ENCODE measurements at regions not wholly inside any gene's neighbourhood (a gene's known extent, or its start where the extent isn't known, plus 50 kb on each side); places are given as distances from the start of the nearest gene placed in this dataset.

DNA sequence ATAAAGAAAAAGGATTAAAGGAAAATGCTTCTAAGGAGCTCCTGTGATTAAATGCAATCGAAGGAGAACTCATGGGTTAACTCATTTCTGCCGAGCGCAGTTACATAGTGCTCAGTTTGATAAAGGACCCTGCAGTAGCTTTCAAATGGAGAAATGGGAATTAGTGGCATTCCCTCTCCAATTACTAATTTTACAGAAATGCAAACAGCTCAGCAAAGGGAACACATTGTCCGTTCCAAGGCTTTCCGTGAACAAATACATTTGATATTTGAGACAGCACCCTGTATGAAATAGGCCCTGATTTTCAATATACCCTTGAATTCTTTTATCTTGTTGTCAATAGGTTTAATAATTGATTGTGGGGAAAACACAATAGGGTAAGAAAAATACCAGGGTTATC is 375.9 kb upstream of the TSHZ2 start:
- H3K36me3 Mint-ChIP-seq, result no peaks in the 10 kb centered on the region
- no peaks in the 10 kb centered on the region for H3K9me3 Mint-ChIP-seq
- H3K27ac Mint-ChIP-seq, result no peak overlapping the region
- ATAC-seq (no peak), DNase-seq (ENCODE audit: low spot score) (no peak)
- peaks cover 7 to 9% of the 10 kb centered on the region in 2 donors for H3K27me3 Mint-ChIP-seq
- no peak overlapping the region for H3K4me3 Mint-ChIP-seq
- H3K4me1 Mint-ChIP-seq (ENCODE audit: low read depth in 2 of 2), result no peaks in the 10 kb centered on the region

- H3K9me3 Mint-ChIP-seq, result no peaks in the 10 kb centered on the region
- H3K36me3 Mint-ChIP-seq, result no peaks in the 10 kb centered on the region
- H3K4me3 Mint-ChIP-seq, result no peak overlapping the region
- ATAC-seq (no peak), DNase-seq (ENCODE audit: low spot score) (no peak)
- no peaks in the 10 kb centered on the region for H3K4me1 Mint-ChIP-seq (ENCODE audit: low read depth in 2 of 2)
- H3K27me3 Mint-ChIP-seq, result peaks cover 7 to 9% of the 10 kb centered on the region in 2 donors
- no peak overlapping the region for H3K27ac Mint-ChIP-seq
Observed at GRCh38 chr20:52595518-52595917, 376.6 kb upstream of the TSHZ2 start.

DNA sequence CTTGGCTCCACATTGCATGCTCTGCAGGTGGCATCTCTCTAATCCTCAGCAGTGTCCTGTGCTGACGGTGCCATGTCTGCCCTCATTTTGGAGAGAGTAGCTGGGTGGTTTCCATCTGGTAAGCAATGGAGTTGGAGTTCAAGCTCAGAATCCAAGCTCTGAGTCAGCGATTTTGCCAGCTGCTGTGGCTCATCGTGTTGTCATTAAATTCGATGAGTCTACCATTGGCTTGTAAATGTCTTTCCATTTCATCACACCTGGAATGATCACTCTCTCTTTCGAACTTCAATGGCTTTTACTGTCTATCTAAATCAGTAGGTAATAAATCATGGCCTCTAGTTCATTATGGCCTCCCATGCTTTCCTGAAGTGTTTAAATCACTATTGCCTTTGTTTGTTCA is 378.5 kb upstream of the TSHZ2 start:
- Mint-ChIP-seq H3K36me3 (no peaks in the 10 kb centered on the region), H3K27ac (no peak overlapping the region), H3K4me1 (ENCODE audit: low read depth in 2 of 2) (no peaks in the 10 kb centered on the region), H3K4me3 (no peak overlapping the region), H3K9me3 (no peaks in the 10 kb centered on the region), H3K27me3 (peaks cover 10 to 15% of the 10 kb centered on the region in 2 donors)
- DNase-seq (ENCODE audit: low spot score) (no peak), ATAC-seq (no peak)

DNA sequence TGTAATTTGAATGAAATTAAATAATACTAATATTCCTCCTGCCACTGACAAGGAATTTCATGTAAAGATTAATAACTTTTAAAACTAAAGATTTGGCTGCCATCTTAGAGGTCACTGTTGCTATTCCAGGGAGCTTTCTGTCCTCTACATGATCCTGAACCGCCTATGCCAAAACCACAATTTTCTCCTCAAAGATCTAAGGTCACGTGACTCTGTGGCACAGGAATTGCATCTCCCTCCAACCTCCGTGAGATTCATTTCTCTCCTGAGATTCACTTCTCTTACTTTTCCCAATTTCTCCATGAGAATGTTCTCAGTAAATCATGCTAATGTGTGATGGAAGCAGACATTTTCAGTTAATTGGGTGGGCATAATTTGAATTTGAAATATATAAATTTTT is 379.6 kb upstream of the TSHZ2 start:
- H3K9me3 Mint-ChIP-seq, result no peaks in the 10 kb centered on the region
- H3K27ac Mint-ChIP-seq, result no peak overlapping the region
- ATAC-seq (no peak), DNase-seq (ENCODE audit: low spot score) (no peak)
- no peak overlapping the region for H3K4me3 Mint-ChIP-seq
- H3K4me1 Mint-ChIP-seq (ENCODE audit: low read depth in 2 of 2), result no peaks in the 10 kb centered on the region
- no peaks in the 10 kb centered on the region for H3K36me3 Mint-ChIP-seq
- H3K27me3 Mint-ChIP-seq, result peaks cover 10 to 18% of the 10 kb centered on the region in 2 donors

DNA sequence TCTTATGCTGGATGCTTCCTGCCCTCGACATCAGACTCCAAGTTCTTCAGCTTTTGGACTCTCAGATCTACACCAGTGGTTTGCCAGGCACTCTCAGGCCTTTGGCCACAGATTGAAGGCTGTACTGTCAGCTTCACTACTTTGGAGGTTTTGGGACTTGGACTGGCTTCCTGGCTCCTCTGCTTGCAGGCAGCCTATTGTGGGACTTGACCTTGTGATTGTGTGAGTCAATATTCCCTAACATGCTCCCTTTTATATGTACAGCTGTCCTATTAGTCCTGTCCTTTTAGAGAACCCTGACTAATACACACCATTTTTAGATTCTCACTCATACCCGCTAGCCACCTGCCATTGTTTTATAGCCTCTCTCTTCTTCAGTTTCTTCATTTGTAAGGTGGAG is 382.1 kb upstream of the TSHZ2 start:
- H3K9me3 Mint-ChIP-seq, result no peaks in the 10 kb centered on the region
- peaks cover 10 to 21% of the 10 kb centered on the region in 2 donors for H3K27me3 Mint-ChIP-seq
- no peaks in the 10 kb centered on the region for H3K36me3 Mint-ChIP-seq
- no peak overlapping the region for H3K27ac Mint-ChIP-seq
- H3K4me3 Mint-ChIP-seq, result no peak overlapping the region
- no peaks in the 10 kb centered on the region for H3K4me1 Mint-ChIP-seq (ENCODE audit: low read depth in 2 of 2)
- no peak for ATAC-seq
- DNase-seq (ENCODE audit: low spot score), result no peak

DNA sequence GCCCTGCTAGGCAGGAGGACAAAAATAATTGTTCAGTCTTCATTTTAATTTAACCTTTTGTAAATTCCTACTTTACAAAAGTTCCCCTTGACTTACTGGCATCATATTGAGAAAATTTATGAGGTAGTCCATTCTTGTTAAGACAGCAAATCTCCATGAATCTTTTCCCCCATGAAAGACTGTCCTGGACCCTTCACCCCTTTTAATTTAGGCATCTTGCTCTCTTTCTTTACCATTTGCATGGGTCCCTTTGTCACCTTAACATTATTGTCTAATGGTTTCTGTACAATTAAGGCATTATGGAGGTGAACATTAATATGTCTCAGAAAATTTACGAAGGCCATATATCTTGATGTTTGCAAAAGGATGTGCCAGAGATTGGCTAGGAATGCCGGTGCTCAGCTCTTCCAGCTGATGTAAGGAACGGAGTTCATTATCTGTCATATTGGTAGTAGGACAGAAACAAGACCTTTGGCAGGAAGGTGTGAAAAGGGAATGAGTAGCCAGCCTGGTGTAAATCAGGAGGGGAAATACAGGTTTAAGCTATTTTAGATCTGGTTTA is 382.8 kb upstream of the TSHZ2 start:
- no peaks in the 10 kb centered on the region for H3K36me3 Mint-ChIP-seq
- no peaks in the 10 kb centered on the region for H3K9me3 Mint-ChIP-seq
- H3K27ac Mint-ChIP-seq, result no peak overlapping the region
- no peak for DNase-seq (ENCODE audit: low spot score)
- no peaks in the 10 kb centered on the region for H3K4me1 Mint-ChIP-seq (ENCODE audit: low read depth in 2 of 2)
- H3K4me3 Mint-ChIP-seq, result no peak overlapping the region
- H3K27me3 Mint-ChIP-seq, result peaks cover 11 to 21% of the 10 kb centered on the region in 2 donors
- no peak for ATAC-seq

- no peak for DNase-seq (ENCODE audit: low spot score)
- no peak for ATAC-seq
- Mint-ChIP-seq H3K27ac (no peak overlapping the region), H3K36me3 (no peaks in the 10 kb centered on the region), H3K4me1 (ENCODE audit: low read depth in 2 of 2) (no peaks in the 10 kb centered on the region), H3K9me3 (no peaks in the 10 kb centered on the region), H3K4me3 (no peak overlapping the region), H3K27me3 (peaks cover 11 to 12% of the 10 kb centered on the region in 2 donors)
Observed at GRCh38 chr20:52586660-52587059, 385.5 kb upstream of the TSHZ2 start.

DNA sequence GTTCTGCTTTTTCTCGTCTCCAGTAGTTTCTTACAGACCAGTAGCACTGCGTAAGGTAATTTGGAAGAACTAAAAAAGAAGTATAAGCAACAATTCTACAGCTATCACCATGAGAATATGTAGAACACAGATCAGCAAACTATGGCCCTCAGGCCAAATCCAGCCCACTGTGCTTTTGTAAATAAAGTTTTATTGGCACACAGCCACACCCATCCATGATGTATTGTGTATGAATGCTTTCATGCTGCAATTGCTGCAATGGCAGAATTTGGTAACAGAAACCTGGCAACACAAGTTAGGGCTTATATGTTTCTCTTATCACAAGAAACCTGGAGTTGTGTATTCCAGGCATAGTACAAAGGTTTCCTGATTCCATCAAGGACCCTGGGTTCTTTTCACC is 386.8 kb upstream of the TSHZ2 start:
- Mint-ChIP-seq H3K4me1 (ENCODE audit: low read depth in 2 of 2) (no peaks in the 10 kb centered on the region), H3K4me3 (no peak overlapping the region), H3K27me3 (peaks cover 17 to 22% of the 10 kb centered on the region in 2 donors), H3K9me3 (no peaks in the 10 kb centered on the region), H3K27ac (no peak overlapping the region), H3K36me3 (no peaks in the 10 kb centered on the region)
- ATAC-seq, result no peak
- DNase-seq (ENCODE audit: low spot score), result no peak

- no peak overlapping the region for H3K27ac Mint-ChIP-seq
- H3K36me3 Mint-ChIP-seq, result no peaks in the 10 kb centered on the region
- H3K27me3 Mint-ChIP-seq, result peaks cover 9 to 23% of the 10 kb centered on the region in 2 donors
- H3K4me1 Mint-ChIP-seq (ENCODE audit: low read depth in 2 of 2), result peaks cover 0 to 3% of the 10 kb centered on the region in 2 donors
- DNase-seq (ENCODE audit: low spot score), result no peak
- no peak for ATAC-seq
- H3K9me3 Mint-ChIP-seq, result peaks cover 4% of the 10 kb centered on the region
- no peak overlapping the region for H3K4me3 Mint-ChIP-seq
Observed at GRCh38 chr20:52578559-52578958, 387.0 kb upstream of the ZFP64 start.

DNA sequence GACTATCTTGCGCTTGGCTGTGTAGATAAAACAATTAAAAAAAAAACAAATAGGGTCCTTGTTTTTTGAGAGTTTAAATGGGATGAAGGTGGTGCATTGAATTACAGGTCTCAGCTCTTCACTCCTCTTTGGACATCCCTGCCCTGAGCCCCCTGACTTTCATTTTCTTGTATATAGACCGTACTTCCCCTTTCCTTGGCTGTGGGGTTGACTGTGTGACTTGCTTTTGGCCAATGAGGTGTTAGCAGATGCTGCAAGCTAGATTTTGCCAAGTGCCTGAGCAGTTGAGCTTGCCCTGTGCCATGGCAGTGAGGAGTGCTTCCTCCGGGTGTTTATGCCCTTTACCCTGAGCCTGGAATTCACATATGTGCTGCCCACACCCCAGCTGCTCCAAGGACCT is 386.1 kb upstream of the ZFP64 start:
- Mint-ChIP-seq H3K36me3 (no peaks in the 10 kb centered on the region), H3K27ac (no peak overlapping the region), H3K27me3 (peaks cover 9 to 23% of the 10 kb centered on the region in 2 donors), H3K4me3 (no peak overlapping the region), H3K4me1 (ENCODE audit: low read depth in 2 of 2) (peaks cover 0 to 3% of the 10 kb centered on the region in 2 donors), H3K9me3 (peaks cover 4% of the 10 kb centered on the region)
- no peak for ATAC-seq
- DNase-seq (ENCODE audit: low spot score), result no peak

- Mint-ChIP-seq H3K27ac (no peak overlapping the region), H3K36me3 (no peaks in the 10 kb centered on the region), H3K9me3 (peaks cover 4% of the 10 kb centered on the region), H3K4me1 (ENCODE audit: low read depth in 2 of 2) (peaks cover 0 to 3% of the 10 kb centered on the region in 2 donors), H3K27me3 (peaks cover 16 to 18% of the 10 kb centered on the region in 2 donors), H3K4me3 (no peak overlapping the region)
- ATAC-seq (no peak), DNase-seq (ENCODE audit: low spot score) (no peak)
Observed at GRCh38 chr20:52572687-52573086, 381.1 kb upstream of the ZFP64 start.

DNA sequence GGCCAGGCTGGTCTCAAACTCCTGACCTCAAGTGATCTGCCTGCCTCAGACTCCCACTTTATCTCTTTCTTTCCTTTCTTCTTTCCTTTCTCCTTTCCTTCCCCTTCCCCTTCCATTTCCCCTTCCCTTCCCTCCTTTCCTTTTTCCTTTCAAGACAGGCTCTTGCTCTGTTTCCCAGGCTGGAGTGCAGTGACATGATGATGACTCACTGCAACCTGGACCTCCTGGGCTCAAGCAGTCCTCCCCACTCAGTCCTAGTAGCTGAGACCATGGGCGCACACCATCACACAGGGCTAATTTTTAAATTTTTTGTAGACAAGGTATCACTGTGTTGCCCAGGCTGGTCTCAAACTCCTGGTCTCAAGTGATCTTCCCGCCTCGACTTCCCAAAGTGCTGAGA is 377.6 kb upstream of the ZFP64 start:
- peaks cover 14 to 16% of the 10 kb centered on the region in 2 donors for H3K27me3 Mint-ChIP-seq
- H3K4me1 Mint-ChIP-seq (ENCODE audit: low read depth in 2 of 2), result no peaks in the 10 kb centered on the region
- DNase-seq (ENCODE audit: low spot score) (no peak), ATAC-seq (no peak)
- no peaks in the 10 kb centered on the region for H3K9me3 Mint-ChIP-seq
- no peak overlapping the region for H3K27ac Mint-ChIP-seq
- no peaks in the 10 kb centered on the region for H3K36me3 Mint-ChIP-seq
- no peak overlapping the region for H3K4me3 Mint-ChIP-seq

DNA sequence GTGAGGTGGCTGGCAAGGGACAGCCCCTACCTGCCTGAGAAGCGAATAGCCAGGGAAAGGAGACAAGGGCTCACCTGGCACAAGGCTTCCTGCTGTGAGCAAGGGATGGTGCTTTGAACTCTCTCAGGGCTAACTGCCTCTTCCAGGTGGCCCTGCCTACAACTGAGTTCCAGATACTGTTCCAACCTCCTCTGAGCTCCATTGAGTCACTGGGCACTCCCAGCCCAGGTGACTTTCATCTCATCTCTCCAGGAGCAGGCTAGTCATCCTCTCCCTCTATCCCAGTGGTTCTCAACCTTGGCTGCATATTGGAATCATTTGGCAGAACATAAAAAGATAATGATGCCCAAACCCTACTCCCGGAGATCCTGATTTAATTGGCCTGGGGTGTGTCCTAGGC is 374.0 kb upstream of the ZFP64 start:
- peaks cover 9 to 11% of the 10 kb centered on the region in 2 donors for H3K27me3 Mint-ChIP-seq
- no peak for DNase-seq (ENCODE audit: low spot score)
- H3K4me1 Mint-ChIP-seq (ENCODE audit: low read depth in 2 of 2), result no peaks in the 10 kb centered on the region
- H3K9me3 Mint-ChIP-seq, result no peaks in the 10 kb centered on the region
- H3K36me3 Mint-ChIP-seq, result no peaks in the 10 kb centered on the region
- H3K4me3 Mint-ChIP-seq, result no peak overlapping the region
- ATAC-seq, result no peak
- H3K27ac Mint-ChIP-seq, result no peak overlapping the region

DNA sequence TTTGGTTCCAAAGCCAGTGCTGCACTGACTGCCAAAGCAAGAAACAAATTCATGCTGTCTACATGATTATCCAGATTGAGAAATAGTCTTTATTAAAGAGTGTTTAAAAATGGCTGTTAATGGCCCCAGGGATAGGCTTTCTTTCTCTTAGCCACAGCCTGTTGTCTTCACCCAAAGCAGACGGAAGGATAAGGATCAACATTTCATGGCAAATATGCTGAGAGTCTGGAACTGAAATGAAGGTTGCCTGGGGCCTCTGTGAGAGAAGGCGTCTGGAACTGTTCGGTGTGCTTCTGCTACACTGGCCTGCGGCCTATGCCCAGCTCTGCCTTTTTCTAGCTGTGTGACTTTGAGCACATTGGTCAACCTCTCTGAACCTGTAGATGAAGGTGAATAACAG is 373.0 kb upstream of the ZFP64 start:
- no peak overlapping the region for H3K4me3 Mint-ChIP-seq
- peaks cover 5% of the 10 kb centered on the region for H3K36me3 Mint-ChIP-seq
- no peak overlapping the region for H3K27ac Mint-ChIP-seq
- DNase-seq (ENCODE audit: low spot score), result no peak
- no peak for ATAC-seq
- no peaks in the 10 kb centered on the region for H3K4me1 Mint-ChIP-seq (ENCODE audit: low read depth in 2 of 2)
- H3K9me3 Mint-ChIP-seq, result peaks cover 5% of the 10 kb centered on the region
- H3K27me3 Mint-ChIP-seq, result peaks cover 7 to 16% of the 10 kb centered on the region in 2 donors

DNA sequence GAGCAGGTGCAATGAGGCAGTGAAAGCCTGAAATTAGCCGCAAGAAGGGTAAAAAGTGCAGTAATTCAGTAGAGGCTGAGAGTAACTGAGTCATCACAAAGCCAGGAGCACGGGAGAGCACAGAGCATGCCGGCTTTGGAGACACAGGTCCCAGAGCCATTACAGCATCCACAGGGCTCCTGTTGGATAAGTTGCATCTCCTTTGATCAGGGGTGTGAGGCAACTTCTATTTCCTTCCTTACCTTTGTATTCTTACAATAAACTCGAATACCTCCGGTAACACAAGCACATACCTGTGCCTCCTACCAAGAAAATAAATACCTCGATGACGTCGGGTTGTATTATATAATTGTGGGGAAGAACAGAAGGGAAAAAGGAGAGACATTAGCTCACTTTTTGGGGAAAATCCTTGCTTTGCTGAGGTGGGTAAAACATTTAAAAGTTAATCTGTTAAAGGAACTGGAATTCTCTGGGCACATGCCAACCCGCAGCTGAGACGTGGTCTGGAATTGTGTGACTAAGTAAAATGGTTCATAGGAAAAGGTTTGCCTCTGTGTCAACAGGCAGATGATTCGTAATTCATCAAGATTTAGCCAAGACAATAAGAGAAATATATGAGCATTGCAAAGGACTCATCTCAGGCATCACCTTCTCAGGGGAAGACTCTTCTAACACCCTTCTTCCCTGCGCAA is 360.7 kb upstream of the ZFP64 start:
- Mint-ChIP-seq H3K27me3 (peaks cover 0 to 18% of the 10 kb centered on the region in 2 donors), H3K27ac (no peak overlapping the region), H3K36me3 (peaks cover 5% of the 10 kb centered on the region), H3K9me3 (no peaks in the 10 kb centered on the region), H3K4me1 (ENCODE audit: low read depth in 2 of 2) (no peaks in the 10 kb centered on the region), H3K4me3 (no peak overlapping the region)
- DNase-seq (ENCODE audit: low spot score) (no peak), ATAC-seq (no peak)
